ENCODE measurements at regions not wholly inside any gene's neighbourhood (a gene's known extent, or its start where the extent isn't known, plus 50 kb on each side); places are given as distances from the start of the nearest gene placed in this dataset.
"Not testable (repeated sequence)": the region's sequence is repeated elsewhere in the genome, so short reads cannot be mapped to it uniquely, and the experiment has no call there.

DNA sequence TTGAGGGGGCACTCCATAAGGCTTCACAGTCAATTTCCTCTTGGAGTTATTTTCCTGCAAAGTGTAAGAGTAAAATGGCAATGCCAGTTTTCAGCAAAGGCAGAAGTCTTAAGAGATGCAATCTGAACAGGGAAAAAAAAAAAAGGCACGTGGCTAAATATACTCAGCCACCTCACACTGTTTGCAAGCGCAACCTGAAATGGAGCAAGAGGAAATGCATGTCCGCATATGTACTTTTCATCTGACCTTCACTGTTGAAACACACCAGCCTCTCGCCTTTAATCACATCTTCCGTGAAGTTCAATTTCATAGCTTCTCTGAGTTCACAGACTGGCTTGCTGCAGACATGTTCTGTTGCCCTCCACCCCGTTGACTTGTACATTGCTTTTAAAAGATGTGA lies 101.4 kb downstream of the KATNIP start:
- TF ChIP-seq, protein P1, sequence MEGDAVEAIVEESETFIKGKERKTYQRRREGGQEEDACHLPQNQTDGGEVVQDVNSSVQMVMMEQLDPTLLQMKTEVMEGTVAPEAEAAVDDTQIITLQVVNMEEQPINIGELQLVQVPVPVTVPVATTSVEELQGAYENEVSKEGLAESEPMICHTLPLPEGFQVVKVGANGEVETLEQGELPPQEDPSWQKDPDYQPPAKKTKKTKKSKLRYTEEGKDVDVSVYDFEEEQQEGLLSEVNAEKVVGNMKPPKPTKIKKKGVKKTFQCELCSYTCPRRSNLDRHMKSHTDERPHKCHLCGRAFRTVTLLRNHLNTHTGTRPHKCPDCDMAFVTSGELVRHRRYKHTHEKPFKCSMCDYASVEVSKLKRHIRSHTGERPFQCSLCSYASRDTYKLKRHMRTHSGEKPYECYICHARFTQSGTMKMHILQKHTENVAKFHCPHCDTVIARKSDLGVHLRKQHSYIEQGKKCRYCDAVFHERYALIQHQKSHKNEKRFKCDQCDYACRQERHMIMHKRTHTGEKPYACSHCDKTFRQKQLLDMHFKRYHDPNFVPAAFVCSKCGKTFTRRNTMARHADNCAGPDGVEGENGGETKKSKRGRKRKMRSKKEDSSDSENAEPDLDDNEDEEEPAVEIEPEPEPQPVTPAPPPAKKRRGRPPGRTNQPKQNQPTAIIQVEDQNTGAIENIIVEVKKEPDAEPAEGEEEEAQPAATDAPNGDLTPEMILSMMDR (IDR thresholded peaks at IDR 0.05; ENCODE audit: control extremely low read depth, extremely low read depth, low read depth, missing control alignments), result no peak

DNA sequence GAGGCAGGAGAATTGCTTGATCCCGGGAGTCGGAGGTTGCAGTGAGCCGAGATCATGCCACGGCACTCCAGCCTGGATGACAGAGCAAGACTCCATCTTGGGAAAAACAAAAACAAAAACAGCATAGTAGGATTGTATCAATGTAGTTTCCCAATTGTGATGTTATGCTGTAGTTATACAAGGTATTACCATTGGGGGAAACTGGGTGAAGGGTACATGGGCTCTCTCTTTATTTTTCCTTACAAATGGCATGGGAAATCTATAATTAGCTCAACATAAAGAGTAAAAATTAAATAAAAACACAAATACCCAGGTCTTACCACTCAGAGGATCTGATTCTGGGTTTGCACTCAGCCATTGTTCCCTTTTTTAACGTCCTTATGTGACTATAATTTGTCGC lies 107.9 kb downstream of the KATNIP start:
- no peak for DNase-seq (ENCODE audit: extremely low spot score)
- POLR2A ChIA-PET, result no interaction called here
- CTCF ChIA-PET, result interaction anchor here (0.8 to 1.0 kb wide), 2 partner anchors 13 to 18 kb away, joined by 3 to 5 read pairs; no protein-coding TSS in a partner anchor
- TF ChIP-seq, protein P1 (IDR thresholded peaks at IDR 0.05; ENCODE audit: control extremely low read depth, extremely low read depth, low read depth, missing control alignments), result no peak

More for the DNA sequence above, 101.4 kb downstream of the KATNIP start:
- DNase-seq (ENCODE audit: extremely low spot score), result no peak
- ChIA-PET CTCF (interaction anchor here (0.9 to 2.1 kb wide), 2 partner anchors 11 to 15 kb away, joined by 3 to 6 read pairs; no protein-coding TSS in a partner anchor), POLR2A (no interaction called here)

DNA sequence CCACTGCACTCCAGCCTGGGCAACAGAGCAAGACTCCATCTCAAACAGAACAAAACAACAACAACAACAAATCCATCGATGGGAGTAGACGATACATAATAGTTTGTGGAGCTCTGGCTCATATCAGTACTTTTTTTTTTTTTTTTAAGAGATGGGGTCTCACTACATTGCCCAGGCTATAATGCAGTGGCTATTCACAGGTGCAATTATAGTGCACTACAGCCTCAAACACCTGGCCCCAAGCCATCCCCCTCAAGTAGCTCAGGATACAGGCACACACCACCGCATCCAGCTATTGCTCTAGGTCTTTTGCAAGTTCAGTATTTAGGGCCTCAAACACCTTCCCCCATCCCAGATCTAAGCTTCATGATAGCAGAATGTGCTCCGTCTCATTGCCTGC lies 110.6 kb downstream of the KATNIP start:
- ChIA-PET CTCF (interaction anchor here (1.3 kb wide), 1 partner anchor 410 kb away, joined by 3 read pairs; no protein-coding TSS in a partner anchor), POLR2A (no interaction called here)
- TF ChIP-seq, protein P1 (IDR thresholded peaks at IDR 0.05; ENCODE audit: control extremely low read depth, extremely low read depth, low read depth, missing control alignments), result no peak
- no peak for DNase-seq (ENCODE audit: extremely low spot score)

DNA sequence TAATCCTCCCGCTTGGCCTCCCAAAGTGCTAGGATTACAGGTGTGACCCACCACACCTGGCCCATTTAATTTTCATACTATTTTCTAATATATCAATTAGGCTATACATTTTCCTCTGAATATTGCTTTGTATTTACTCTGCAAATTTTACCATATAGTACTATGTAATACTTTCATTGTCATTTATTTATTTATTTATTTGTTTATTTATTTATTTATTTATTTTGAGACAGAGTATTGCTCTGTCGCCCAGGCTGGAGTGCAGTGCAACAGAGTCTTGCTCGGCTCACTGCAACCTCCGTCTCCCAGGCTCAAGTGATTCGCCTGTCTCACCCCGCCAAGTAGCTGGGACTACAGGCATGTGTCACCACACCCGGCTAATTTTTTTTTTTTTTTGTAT lies 113.3 kb downstream of the KATNIP start:
- POLR2A ChIA-PET; CTCF ChIA-PET; DNase-seq (ENCODE audit: extremely low spot score): not testable (repeated sequence)

DNA sequence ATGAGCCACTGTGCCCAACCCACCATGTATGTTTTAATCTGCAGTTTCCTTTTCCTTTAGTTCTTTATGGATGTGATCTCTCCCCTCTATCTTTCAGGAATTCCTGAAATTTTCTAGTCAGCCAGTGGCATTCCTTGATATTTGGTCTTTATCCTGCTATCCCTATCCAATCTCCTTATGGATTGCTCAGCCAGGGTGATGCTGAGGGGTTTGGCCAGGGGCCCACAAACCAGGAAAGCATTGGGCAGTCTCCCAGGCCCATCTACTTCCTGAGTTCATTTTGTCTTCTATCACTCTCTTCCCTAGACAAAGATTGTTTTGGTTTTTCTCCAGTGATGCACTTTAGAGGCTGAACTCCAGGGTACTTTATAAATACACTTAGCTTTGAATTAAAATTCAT lies 115.9 kb downstream of the KATNIP start:
- CTCF ChIA-PET, result no interaction called here
- TF ChIP-seq, protein P1 (IDR thresholded peaks at IDR 0.05; ENCODE audit: control extremely low read depth, extremely low read depth, low read depth, missing control alignments), result no peak
- DNase-seq (ENCODE audit: extremely low spot score), result no peak
- POLR2A ChIA-PET, result no interaction called here

DNA sequence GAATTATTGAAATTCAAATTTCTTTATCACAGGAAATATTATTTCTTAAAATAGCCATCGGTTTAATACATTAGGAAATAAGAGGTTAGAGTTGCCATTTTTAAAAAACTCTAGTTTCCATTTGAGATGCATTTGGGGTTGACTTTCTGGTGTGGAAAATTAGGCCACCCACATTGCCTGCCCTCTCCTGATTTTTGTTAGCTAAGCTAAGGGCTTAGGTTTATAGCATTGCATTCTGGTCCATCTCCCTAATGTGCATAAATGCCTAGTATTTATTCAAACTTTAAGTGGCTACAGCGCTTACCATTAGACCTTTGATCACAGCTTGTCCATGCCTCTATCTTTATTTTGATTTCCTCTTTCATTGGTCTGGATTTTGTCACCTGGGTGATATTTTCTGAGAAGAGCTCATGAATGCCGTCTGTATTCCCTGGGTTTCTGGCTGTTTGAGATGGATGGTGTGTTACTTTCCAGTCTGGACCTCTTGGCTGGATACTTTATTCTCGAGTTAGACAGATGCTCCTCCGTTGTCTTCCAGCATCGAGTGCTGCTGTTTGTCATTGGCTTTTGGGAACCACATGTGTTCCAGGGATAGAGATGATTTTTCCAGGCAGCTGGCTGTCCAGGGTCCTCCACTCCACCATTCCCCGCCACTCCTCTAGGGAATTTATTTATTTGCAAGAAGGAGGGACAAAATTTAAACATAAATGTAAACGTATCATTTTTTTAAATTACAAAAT lies 120.3 kb downstream of the KATNIP start:
- DNase-seq (ENCODE audit: extremely low spot score), result no peak
- TF ChIP-seq, protein P1 (IDR thresholded peaks at IDR 0.05; ENCODE audit: control extremely low read depth, extremely low read depth, low read depth, missing control alignments), result no peak
- ChIA-PET POLR2A (no interaction called here), CTCF (interaction anchor here (0.8 to 1.5 kb wide), 3 partner anchors 12 to 34 kb away, joined by 3 read pairs; no protein-coding TSS in a partner anchor)

DNA sequence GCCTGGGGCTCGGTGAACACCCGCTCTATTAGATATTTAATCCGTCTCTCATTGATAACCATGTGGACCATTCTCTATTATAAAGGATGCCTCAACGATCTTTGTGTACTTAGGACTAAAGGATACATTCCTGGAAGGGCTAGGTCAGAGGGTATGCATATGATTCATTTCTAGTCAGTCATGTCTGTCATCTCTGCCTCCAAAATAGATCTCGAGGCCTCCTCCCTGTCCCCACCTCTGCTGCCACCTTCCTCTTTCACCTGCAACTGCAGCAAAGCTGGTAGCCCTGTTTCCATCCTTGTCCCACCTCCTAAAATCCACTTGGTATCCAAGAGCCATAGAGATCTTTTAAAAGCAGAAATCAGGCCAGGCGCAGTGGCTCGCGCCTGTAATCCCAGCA lies 121.5 kb downstream of the KATNIP start:
- DNase-seq (ENCODE audit: extremely low spot score), result no peak
- TF ChIP-seq, protein P1 (IDR thresholded peaks at IDR 0.05; ENCODE audit: control extremely low read depth, extremely low read depth, low read depth, missing control alignments), result no peak
- POLR2A ChIA-PET, result no interaction called here
- CTCF ChIA-PET, result interaction anchor here (0.9 kb wide), 1 partner anchor 109 kb away, joined by 3 read pairs; no protein-coding TSS in a partner anchor
